ENCODE measurements at regions not wholly inside any gene's neighbourhood (a gene's known extent, or its start where the extent isn't known, plus 50 kb on each side); places are given as distances from the start of the nearest gene placed in this dataset.
A peak's percentile ranks its signal among the peaks of the same experiment; 100 is the strongest.

DNA sequence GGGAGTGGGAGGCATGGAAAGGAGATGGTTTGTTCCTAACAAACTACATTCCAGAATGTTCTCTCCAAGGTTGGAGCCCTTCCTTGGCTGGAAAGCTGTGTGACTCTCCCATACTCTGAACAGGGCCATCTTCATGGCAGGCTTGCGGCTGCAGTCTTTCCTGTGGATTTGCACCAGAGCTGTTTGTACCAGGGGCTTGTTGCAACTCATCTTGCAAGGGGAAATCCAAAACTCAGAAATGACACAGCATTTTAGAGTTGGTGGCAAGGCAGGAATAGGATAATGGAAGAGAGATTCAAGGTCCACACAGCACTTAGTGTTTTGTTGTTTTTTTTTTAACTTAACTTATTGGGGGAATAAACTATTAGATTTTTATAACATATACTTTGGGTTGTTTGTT, 73.7 kb upstream of the ZNF516 start:
- no peak for DNase-seq

DNA sequence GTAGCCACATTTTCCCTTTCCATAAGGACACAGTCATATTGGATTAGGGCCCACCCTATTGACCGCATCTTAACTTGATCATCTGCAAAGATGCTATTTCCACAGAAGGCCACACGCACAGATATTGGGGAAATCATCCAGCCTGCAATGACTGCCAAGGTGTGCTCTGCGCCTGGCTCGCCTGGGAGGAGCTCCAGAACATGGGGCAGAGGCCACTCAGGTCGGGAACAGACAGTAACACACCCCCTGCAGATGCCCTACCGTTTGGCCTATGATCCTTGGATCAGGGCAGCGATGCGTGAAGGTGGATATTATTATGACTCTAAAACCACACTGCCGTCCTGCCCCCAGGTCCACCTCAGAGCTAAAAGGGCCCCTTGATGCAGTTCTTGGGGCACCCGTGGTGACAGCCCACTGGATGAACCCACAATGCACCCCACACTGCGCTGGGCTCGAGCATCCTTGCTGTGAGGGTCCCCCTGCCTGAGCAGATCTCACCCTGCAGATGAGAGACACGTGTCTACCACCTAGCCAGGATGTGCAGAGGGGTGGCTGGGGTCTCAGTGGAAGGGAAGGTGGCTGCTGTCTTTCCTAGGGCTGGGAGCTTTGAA, 72.9 kb upstream of the ZNF516 start:
- DNase-seq, result no peak

- no peak for DNase-seq
Observed at GRCh38 chr18:76566987-76567386, 71.9 kb upstream of the ZNF516 start.

GRCh38 chr18:76565238-76566173, 70.5 kb upstream of the ZNF516 start:
- peak; percentile 67 for DNase-seq

DNA sequence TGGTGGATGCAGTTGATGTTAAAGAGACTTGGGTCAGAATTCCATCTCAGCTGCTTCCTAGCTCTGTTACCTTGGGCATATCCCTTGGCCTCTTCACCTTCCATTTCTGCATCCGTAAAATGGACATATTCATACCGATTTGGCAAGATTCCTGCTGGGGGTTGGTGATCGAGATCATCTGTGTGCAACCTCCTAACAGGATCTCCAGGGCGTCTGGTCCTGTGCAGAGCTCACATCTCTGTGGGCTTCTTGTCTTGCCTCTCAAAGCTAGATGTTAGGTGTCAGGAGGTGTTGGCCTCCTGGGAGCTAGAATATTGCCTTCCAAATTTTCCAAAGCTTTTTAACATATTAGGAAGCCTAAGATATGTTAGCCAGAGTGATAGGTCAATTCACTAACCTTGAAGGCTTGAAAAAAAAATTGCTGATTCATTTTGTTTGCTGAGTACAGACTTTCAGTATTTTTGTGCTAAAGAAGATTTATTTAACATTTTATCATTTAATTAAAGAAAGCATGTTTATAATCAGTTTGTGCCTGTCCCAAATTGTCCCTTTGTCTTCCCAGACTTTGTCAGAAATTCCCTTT, 69.7 kb upstream of the ZNF516 start:
- no peak for DNase-seq

- DNase-seq, result no peak
Observed at GRCh38 chr18:76564117-76564516, 69.1 kb upstream of the ZNF516 start.

DNA sequence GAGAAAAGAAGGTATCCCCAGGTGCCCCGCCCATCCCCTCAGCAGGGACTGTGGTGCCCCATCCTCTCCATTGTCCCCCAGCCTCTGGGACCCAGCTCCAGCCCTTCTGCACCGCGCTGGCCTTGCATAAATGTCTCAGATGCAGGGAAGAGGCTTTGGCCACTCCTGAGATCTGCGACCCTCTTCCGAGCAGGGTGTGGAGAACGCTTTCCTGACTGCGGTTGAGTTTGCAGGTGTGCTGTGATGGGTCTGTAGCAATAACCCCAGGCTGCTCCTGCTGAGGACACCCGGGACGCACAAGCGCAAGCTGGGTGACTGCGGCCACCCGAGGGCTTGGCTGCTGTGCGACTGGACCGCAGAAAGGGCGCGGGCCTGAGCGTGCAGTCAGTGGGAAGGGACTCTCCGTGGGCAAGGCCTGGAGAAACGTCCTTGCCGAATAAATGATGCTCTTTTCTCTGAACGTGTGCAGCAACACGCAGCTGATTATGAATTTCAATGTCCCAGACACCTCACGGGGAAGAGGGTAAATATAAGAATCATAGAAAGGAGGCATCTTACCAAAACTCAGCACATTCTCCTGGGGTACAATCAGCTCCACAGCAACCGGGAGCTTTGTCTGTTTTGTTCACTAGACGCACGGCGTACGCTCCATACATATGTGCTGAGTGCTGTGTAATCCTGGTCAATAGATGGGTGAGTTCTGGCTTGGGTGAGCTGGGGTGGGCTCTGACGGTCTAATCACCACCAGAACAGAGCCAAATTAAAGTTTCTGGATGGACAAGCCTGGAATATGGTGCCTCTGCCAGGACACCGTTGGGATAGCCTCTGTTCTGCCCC, 67.5 kb upstream of the ZNF516 start:
- no peak for DNase-seq

- no peak for DNase-seq
Observed at GRCh38 chr18:76558881-76559667, 64.0 kb upstream of the ZNF516 start.

- no peak for DNase-seq
Observed at GRCh38 chr18:76557026-76557575, 62.1 kb upstream of the ZNF516 start.

DNA sequence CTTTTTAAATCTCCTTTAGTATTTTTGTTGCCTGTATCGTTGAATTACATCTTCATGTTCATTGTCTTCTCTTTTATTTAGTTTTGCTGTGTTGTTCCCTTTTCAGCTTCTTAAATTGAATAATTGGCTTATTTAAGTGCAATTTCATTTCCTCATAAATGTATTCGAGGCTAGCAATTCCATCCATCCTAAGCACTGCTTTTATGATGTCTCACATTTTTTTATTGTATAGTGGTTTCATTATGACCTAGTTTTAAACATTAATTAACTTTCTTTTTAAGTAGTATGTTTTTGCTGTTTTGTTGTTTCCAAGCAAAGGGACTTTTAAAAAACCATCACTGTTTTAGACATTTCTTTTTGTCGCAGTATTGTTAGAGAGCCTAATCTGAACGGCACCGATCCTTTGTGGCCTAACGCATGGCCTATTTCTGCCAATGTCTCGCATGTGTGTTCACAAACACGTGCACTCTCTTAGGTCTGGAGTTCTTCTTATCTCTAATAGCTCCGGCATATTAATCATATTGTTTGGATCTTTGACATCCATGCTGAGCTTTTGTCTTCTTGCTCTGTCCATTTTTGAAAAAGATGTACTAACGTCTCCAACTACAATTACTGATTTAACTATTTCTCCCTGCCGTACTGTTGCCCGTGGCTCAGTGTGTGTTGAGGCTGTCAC, 59.6 kb upstream of the ZNF516 start:
- DNase-seq, result no peak

- DNase-seq, result peak; percentile 29
Observed at GRCh38 chr18:76553715-76554546, 58.9 kb upstream of the ZNF516 start.

DNA sequence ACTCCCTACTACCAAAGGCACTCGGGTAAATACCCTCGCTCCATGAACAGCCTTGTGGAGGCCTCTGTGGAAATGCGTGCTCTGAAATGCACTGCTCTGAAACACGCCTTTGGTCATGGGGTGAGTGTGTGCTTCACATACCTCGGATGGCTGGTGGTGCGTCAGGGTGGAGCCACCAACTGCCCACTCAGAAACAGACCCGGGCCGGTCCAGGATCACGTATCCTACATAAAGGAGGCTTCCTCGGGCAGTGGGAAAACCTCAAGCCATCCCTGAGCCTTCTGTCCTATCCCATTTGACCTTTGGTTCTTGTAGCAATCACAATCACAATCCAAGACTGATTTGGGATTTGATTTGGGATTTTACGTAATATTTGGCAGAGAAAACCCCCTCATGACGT, 53.5 kb upstream of the ZNF516 start:
- no peak for DNase-seq

DNA sequence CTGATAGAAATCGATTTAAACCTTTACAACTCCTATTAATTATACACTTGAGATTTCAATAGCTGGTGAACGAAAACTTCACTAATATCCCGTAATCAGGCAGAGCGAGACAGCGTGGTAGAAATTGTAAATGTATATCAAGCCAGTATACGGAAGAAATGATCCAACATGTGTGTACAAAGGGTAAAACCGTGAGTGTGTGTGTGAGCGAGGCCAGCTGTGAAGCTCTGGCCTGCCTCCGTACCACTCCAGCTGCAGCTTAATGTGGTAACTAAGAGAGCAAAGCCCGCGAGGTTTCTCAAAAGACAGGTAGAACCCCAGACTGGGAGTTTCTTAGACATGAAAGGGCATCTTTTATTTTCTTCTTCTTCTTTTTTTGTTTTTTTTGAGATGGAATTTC, 52.3 kb upstream of the ZNF516 start:
- no peak for DNase-seq

- no peak for DNase-seq
Observed at GRCh38 chr18:76546436-76546835, 51.4 kb upstream of the ZNF516 start.

DNA sequence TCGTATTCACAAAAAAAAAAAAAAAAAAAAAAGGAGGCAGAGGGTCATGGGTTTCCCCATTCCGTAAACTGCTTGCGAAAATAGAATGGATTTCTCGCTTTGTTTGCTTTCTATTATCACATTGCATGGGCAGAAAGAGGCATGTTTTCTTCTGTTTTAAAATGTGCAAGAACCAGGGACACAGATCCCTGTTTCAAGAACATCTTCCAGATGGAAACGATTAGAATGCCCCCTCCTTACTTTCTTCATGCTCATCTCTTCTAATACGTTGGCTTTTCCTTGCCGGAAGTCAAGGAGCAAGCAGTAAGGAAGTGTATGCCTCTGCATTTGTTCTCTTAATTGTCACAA, 51.0 kb upstream of the ZNF516 start:
- no peak for DNase-seq

DNA sequence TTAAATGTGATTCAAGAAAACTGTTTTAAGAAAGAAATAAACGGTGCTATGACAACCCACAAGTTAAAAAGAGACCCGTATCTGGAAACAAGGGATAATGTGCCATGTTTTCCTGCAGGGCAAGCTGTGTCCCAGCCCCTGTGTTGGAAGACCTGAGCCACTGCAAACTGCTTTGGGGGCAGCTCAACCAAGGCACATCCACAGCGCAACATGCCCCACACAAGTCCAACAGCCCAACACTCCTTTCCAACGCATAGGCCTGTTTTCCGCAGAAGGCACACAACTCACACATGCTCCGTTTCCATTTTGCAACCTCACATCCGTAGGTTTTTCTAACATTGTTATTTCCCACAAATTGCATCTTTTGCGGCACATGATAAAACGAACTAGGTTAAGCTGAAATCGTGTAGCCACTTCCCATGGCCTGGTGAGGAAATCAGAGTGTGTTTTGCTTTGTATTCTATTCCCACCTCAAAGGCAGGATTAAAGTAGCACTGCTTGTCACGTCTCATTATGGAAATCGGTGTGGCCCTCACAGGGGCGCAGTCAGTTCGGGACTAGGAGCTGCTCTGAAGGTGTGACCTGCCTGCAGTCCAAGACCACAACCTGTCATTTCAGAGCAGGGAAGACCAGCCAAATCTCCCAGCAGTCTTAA, 50.5 kb upstream of the ZNF516 start:
- no peak for DNase-seq

DNA sequence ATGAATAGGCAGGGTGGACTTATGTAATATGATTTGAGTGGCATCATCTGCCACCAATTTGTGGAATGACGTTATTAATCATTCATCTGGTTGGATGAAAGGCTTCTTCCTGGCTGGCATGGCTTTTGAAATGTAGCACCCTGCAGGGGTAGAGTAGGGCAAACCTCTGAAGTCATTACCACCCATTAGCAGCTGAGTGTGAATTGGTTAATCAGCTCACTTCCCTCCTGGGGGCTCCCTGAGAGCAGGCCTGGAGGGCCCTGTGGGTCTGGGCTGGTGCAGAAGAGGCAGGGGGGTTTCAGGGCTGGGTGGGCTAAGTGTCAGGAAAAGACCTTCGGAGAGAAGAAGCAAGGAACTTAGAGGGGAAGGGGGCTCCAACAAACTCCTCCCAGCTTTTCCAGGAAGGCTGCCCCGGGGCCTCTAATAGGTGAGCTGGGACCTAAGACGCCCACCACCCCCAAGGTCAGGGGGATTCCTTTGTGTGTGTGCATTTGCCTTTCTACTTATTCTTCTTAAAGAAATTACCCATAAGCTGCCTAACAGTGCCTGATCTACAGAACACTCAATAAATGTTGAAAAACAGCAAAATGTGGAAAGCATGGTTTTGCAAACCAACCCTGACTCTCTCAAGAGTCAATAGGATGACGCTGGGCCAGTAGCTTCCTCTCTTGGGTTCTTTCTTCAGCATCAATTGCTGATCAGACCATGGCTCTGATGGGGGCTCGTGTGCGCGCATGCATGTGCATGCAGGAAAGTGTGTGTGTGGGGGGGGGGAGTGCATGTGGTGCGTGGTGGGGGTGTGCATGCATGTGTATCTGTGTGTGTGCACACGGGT, 49.7 kb upstream of the ZNF516 start:
- DNase-seq, result no peak

All from NCI-H1048 (cell line).